ENCODE measurements at regions not wholly inside any gene's neighbourhood (a gene's known extent, or its start where the extent isn't known, plus 50 kb on each side); places are given as distances from the start of the nearest gene placed in this dataset.
"Not testable (repeated sequence)": the region's sequence is repeated elsewhere in the genome, so short reads cannot be mapped to it uniquely, and the experiment has no call there.

- DNase-seq (ENCODE audit: low read depth in 2 of 2), result no peak
These were observed 928.7 kb downstream of the IPMK start for GRCh38 chr10:57338823-57339558.

GRCh38 chr10:57336865-57337264 is 930.8 kb downstream of the IPMK start:
- no peak for DNase-seq (ENCODE audit: low read depth in 2 of 2)

DNA sequence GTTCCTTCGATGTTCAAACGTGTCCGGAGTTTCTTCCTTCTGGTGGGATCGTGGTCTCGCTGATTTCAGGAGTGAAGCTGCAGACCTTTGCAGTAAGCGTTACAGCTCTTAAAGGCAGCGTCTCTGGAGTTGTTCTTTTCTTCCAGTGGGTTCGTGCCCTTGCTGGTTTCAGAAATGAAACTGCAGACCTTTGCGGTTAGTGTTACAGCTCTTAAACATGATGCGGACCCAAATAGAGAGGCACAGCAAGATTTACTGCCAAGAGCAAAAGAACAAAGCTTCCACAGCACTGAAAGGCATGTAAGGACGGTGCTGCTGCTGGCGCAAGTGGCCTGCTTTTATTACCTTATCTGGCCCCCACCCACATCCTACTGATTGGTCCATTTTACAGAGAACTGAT is 931.4 kb downstream of the IPMK start:
- no peak for DNase-seq (ENCODE audit: low read depth in 2 of 2)

- DNase-seq (ENCODE audit: low read depth in 2 of 2), result no peak
These were observed 933.2 kb downstream of the IPMK start for GRCh38 chr10:57334523-57334922.

DNA sequence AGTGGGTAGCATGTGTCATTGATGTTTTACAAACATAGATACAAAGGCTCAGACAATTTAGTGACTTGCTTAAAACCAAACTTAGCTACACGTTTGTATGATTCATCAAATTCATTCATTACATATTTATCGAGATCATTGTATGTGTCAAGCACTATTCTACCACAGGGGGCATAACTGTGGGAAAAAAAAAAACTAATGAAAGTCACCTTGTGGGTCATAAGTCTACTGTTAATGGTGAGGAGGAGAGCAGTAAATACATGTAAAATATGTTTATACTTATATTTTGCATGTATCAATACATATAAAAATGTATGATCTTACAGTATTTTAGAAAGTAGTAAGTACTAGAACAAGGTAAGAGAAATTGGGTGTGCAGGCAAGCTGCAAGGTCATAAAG is 933.8 kb downstream of the IPMK start:
- DNase-seq (ENCODE audit: low read depth in 2 of 2), result no peak

GRCh38 chr10:57321400-57321854 is 946.3 kb downstream of the IPMK start:
- not testable (repeated sequence) for DNase-seq (ENCODE audit: low read depth in 2 of 2)

GRCh38 chr10:57320416-57320815 is 947.3 kb downstream of the IPMK start:
- DNase-seq (ENCODE audit: low read depth in 2 of 2), result no peak

GRCh38 chr10:57314046-57314445 is 953.0 kb upstream of the ZWINT start:
- no peak for DNase-seq (ENCODE audit: low read depth in 2 of 2)

- DNase-seq (ENCODE audit: low read depth in 2 of 2), result no peak
These were observed 942.5 kb upstream of the ZWINT start for GRCh38 chr10:57303566-57303965.

DNA sequence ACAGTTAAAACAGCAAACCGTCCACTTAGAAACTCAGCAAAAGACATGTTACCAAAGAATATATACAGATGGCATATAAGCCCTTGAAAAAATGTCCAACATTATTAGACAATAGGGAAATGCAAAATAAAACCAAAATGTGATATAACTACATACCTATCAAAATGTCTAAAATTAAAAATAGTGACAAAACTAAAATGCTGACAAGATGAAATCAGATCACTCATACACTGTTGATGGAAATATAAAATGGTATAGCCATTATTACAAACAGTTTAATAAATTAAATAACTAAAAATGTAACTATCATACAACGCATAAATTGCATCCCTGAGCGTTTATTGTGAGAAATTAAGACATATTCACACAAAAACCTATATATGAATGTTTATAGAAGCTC is 939.7 kb upstream of the ZWINT start:
- DNase-seq (ENCODE audit: low read depth in 2 of 2), result no peak

- DNase-seq (ENCODE audit: low read depth in 2 of 2), result no peak
These were observed 933.6 kb upstream of the ZWINT start for GRCh38 chr10:57294698-57295097.

DNA sequence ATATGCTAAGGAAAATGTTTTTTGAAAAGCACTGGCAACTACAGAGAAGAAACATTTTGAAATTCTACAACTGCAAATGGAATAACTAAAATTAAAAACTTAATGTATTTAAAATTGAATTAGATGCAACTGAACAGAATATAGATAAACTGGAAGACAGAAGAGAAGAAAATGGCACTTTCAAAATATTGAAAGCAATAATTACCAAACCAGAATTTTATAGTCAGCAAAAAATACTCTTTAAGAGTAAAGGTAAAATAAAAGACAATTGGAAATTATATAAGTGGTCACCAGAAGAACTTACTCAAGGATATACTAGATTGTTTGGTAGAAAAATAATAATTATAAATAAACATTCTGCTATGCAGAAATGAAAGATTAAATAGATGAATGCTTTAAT is 927.7 kb upstream of the ZWINT start:
- no peak for DNase-seq (ENCODE audit: low read depth in 2 of 2)

DNA sequence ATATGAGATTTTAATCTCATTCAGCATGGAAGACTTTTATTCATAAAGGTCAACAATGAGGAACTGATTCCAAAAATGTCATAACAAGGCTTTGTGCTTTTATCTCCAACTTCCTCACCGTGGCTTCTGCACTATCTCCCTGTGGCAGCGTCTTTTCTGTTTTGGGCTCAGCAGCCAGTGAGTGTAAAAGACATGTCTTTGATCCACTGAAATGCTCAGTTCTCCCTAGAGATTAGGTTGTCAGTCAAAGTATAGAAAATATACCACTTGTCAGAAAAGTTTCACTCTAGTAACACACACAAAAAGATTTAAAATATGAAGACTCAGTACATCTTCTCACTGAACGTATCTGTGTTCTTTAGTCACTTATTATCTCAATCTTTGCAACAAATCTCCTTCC is 901.8 kb upstream of the ZWINT start:
- no peak for DNase-seq (ENCODE audit: low read depth in 2 of 2)

DNA sequence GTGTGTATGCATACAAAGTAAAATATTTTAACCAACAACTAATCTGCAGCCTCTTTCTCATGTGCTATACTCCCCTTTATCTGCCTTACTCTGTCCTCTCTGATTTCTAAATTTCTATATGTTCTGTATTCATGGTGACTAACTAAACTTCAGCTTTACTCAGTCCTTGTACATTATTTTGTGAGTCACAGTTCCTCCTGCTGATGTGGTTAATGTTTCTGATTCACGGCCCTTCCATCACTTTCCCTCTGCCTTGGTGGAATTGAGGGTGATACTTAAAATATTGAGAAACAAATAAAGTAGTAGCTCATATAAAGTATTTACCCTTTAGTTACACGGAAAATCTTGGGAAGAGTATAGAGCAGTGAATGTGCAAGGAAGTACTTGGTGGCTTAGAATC is 899.1 kb upstream of the ZWINT start:
- no peak for DNase-seq (ENCODE audit: low read depth in 2 of 2)

DNA sequence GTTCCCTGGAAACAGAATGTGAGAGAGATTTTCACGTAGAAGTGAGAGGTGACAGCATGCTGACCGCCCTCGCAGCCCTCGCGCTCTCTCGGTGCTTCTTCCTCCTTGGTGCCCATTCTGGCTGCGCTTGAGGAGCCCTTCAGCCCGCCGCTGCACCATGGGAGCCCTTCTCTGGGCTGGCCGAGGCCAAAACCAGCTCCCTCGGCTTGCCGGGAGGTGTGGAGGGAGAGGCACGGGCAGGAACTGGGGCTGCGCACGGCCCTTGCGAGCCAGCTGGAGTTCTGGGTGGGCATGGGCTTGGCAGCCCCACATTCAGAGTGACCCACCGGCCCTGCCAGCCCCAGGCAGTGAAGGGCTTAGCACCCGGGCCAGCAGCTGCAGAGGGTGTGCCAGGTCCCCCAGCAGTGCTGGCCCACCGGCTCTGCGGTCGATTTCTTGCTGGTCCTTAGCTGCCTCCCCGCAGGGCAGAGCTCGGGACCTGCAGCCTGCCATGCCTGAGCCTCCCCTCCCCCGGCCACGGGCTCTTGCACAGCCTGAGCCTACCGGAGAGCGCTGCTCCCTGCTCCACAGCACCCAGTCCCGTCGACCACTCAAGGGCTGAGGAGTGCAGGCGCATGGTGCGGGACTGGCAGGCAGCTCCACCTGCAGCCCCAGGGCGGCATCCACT is 888.7 kb upstream of the ZWINT start:
- no peak for DNase-seq (ENCODE audit: low read depth in 2 of 2)

- no peak for DNase-seq (ENCODE audit: low read depth in 2 of 2)
These were observed 886.2 kb upstream of the ZWINT start for GRCh38 chr10:57247271-57247670.

- DNase-seq (ENCODE audit: low read depth in 2 of 2), result no peak
These were observed 864.9 kb upstream of the ZWINT start for GRCh38 chr10:57225920-57226319.

DNA sequence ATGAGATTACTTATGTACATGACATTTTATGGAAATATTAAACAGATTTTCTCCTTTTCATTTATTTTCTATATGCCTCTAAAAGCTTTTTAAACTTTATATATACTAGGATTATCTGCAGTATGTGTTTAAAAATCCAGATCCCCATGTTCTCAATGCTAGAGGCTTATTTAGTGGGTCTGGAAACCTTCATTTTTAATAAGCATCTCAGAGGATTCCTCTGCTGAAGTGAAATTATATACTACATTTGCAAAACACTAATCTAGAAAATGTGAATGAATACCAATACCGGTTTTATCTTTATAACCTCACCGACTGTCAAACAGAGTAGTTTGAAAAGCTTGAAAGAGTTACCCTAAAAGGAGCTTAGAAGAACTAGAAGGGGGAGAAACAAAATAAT is 863.8 kb upstream of the ZWINT start:
- DNase-seq (ENCODE audit: low read depth in 2 of 2), result no peak

DNA sequence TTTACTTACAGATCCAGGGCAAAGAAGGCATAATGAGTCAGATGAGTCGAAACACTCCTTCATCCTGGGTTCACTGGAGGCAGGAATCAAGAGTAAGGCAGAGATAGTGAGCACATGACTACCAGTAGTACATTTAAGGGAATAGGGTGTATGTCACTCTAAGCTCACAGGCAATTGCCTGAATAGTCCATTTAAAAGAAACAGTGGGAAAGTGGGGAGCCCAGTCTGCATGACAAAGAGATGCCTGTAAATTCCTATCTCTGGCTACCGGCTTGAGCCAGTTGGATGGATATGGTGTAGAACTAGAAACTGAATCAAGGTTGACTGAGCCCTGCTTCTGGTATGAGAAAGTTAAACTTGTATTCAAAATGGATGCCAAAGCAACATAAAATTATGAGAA is 861.5 kb upstream of the ZWINT start:
- no peak for DNase-seq (ENCODE audit: low read depth in 2 of 2)

DNA sequence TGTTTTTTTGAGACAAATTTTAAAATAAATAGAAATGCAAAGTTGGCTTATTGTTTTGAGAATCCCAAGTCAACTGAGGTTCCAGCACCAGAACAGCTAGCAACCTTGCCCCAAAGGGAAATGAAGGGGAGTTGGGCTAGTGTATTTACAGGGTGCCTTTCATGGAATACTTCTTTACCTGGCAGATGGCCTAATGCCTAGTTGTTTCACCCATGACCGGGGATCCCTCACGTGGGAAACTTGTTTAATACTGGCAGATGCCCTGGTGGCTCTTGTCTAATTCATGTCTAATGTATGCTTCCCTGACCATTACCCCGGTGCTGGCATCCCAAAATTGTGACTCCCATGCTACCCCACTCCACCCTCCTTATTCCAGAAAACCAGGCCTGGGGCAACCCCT is 861.1 kb upstream of the ZWINT start:
- no peak for DNase-seq (ENCODE audit: low read depth in 2 of 2)

DNA sequence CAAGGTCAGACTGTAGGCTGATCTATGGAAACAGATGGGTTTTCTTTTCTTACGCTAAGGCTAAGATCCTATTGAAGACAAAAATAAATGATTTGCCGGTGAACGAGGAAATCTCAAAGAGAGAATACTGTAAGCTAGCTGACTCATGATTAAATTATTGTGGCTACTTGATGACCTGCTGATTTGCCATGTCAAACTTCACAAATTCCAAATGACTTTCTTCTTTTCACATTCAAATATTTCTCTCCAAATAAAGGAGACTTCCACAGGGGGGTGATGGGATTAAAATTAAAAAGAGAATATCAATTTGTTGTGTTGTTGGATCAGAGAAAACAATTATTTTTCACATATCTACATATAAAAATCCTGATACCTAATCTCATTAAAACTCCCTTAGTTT is 860.6 kb upstream of the ZWINT start:
- DNase-seq (ENCODE audit: low read depth in 2 of 2), result no peak

DNA sequence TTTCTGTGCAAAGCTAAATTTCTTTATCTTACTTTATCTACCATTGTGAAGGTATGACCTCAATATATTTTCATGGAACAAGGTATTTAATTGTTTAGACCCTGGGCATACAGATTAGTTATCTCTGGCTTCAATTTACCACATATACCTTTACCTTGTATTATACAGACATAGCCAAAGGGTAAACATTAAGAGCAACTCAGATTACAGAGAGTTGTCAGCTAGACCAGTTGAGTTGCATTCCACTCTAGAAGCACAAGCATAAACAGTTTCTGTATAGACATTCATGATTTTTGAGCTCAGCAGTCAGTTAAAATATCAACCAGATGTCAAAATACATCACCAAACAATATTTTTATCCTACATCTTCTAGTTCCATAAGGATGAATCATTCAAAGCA is 857.3 kb upstream of the ZWINT start:
- DNase-seq (ENCODE audit: low read depth in 2 of 2), result no peak

- no peak for DNase-seq (ENCODE audit: low read depth in 2 of 2)
These were observed 841.3 kb upstream of the ZWINT start for GRCh38 chr10:57202356-57202755.

GRCh38 chr10:57188846-57189245 is 827.8 kb upstream of the ZWINT start:
- no peak for DNase-seq (ENCODE audit: low read depth in 2 of 2)
